IPS DF 6.9 (cell line): ENCODE measurements at regions not wholly inside any gene's neighbourhood (a gene's known extent, or its start where the extent isn't known, plus 50 kb on each side); places are given as distances from the start of the nearest gene placed in this dataset.

Experiments
- DNase-seq: peaks from one replicate; pipeline ENCODE4 v3.0.0-alpha.2; 2013; ENCODE audit warnings: low read depth, low spot score
- H3K27ac ChIP-seq: one replicate; pipeline ENCODE4 v1.5.1; 2013; ENCODE audit warnings: low read length, control low read depth
- H3K27me3 ChIP-seq: 2 replicates; pipeline ENCODE4 v1.6.1; 2013; ENCODE audit warnings: mild to moderate bottlenecking, low read length; ENCODE audit not compliant: control insufficient read depth, insufficient read depth
- H3K36me3 ChIP-seq: 2 replicates; pipeline ENCODE4 v1.6.1; 2013; ENCODE audit warnings: low read length; ENCODE audit not compliant: control insufficient read depth, insufficient read depth
- H3K4me1 ChIP-seq: 2 replicates; pipeline ENCODE4 v1.6.1; 2013; ENCODE audit warnings: low read length; ENCODE audit not compliant: control insufficient read depth, insufficient read depth
- H3K4me3 ChIP-seq: 2 replicates; pipeline ENCODE4 v1.5.1; 2013; ENCODE audit warnings: mild to moderate bottlenecking, low read length
- H3K9me3 ChIP-seq: 2 replicates; pipeline ENCODE4 v1.6.1; 2013; ENCODE audit warnings: low read length, inconsistent platforms; ENCODE audit not compliant: control insufficient read depth, insufficient read depth
- WGBS: extraction: QIAGEN DNeasy Blood & Tissue Kit; methylation state at CpG from one replicate; pipeline ENCODE4 v1.1.7; 2013; ENCODE audit warnings: mixed read lengths, missing lambda C conversion rate; ENCODE audit not compliant: insufficient read length, insufficient coverage; 5-methylcytosine and 5-hydroxymethylcytosine counted together

GRCh38 chr1:115144176-115144575, 54.9 kb upstream of the TSPAN2 start:
- Histone ChIP-seq H3K36me3 (no peaks in the 10 kb centered on the region), H3K4me3 (no peak overlapping the region), H3K4me1 (no peaks in the 10 kb centered on the region), H3K27me3 (no peaks in the 10 kb centered on the region), H3K27ac (no peak overlapping the region), H3K9me3 (no peaks in the 10 kb centered on the region)
- WGBS, result no CpG with 5 or more reads among the region's 2 CpGs
- DNase-seq, result no peak

DNA sequence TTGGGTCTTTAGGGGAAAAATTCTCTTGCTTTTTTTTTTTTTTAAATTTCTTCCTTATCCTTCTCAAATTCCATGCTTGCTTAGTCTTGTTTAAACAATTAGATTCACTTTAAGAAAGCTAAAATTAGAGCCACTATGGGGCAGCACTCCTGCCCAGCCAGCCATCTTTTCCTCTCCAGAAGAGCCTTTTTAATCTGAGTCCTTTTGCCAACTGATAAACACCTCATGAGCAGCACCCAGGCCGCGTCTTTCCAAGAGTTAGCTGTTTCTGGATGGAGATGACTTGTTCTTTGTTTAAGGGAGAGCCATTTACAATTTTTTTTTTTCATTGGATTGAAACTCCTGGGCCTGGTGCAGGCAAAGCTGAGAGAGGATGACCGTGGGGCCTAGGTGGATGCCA, 53.3 kb upstream of the TSPAN2 start:
- Histone ChIP-seq H3K4me3 (no peak overlapping the region), H3K4me1 (no peaks in the 10 kb centered on the region), H3K36me3 (no peaks in the 10 kb centered on the region), H3K27ac (no peak overlapping the region), H3K9me3 (no peaks in the 10 kb centered on the region), H3K27me3 (no peaks in the 10 kb centered on the region)
- DNase-seq, result no peak
- WGBS, result no CpG with 5 or more reads among the region's 3 CpGs

DNA sequence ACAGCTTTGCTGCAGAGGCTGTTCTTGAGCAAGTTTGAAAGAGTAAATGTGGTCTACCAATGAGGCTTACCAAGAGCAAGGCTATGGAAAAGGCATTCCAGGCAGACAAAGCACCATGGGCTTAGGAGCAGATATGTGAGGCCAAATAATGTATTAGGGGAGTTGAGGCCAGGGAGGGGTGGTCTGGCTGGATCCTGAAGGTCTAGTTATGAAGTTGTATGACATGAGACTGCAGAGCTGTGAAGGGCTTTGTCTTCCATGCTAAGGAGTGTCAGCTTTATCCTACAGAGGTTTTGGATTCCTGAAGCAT, 51.8 kb upstream of the TSPAN2 start:
- Histone ChIP-seq H3K4me3 (no peak overlapping the region), H3K9me3 (no peaks in the 10 kb centered on the region), H3K27ac (no peak overlapping the region), H3K36me3 (no peaks in the 10 kb centered on the region), H3K27me3 (no peaks in the 10 kb centered on the region), H3K4me1 (no peaks in the 10 kb centered on the region)
- no peak for DNase-seq

DNA sequence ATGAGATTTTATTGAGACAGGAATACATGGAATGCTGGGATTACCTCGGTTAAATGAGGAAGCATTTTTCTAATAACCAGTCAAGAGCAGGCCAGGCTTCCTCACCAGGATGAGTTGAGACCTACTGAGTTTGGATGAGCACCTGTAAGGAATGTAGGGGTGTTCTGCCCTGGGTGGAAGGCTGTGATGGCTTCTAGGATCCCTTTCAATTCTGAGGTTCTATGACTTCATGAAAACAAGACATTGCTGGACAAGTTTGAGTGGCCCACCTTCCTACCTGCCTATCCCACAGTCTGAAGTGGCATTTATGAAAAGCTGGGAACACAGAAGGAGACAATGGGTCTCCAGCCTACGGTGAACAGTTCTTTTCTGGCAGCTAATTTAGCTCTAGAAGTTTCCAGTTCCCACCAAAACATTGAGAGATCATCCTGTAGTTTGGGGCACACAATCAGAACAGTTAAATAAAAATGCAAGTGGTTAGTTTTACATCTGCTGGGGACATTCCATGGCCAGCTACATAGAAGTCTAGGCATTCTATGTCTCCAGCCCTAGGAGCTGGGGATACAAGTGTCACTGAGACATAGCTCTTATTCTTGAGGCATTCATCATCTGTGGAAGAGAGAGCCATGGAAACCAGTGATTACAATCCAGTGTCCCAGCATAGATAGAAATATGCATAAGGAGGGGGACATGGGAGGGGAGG, 51.3 kb upstream of the TSPAN2 start:
- Histone ChIP-seq H3K27ac (no peak overlapping the region), H3K27me3 (no peaks in the 10 kb centered on the region), H3K4me3 (no peak overlapping the region), H3K4me1 (no peaks in the 10 kb centered on the region), H3K9me3 (no peaks in the 10 kb centered on the region), H3K36me3 (no peaks in the 10 kb centered on the region)
- no CpG with 5 or more reads among the region's 2 CpGs for WGBS
- no peak for DNase-seq

DNA sequence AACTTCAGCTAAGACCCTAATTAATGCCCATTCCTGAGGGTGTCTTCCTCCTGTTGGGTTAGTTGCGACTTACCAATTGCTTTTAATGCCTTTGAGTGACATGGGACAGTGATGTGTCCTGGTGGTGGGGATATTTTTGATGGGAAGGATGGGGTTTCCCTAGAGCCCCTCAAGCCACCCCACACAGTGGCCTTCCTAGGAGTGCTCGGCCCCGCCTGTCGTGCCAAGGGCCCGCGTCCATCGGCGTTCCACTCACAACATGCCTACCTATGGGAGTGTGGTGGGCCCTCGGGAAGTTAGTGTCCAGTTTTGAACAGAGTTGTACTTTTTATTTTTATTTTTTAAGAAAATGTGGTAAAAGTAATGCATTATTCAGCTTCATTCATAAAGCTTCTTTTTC, 50.1 kb upstream of the TSPAN2 start:
- Histone ChIP-seq H3K9me3 (no peaks in the 10 kb centered on the region), H3K4me1 (no peaks in the 10 kb centered on the region), H3K27me3 (no peaks in the 10 kb centered on the region), H3K4me3 (no peak overlapping the region), H3K36me3 (no peaks in the 10 kb centered on the region), H3K27ac (no peak overlapping the region)
- WGBS, result no CpG with 5 or more reads among the region's 9 CpGs
- DNase-seq, result no peak
